Parathyroid adenoma (tissue), 2 donors: ENCODE measurements at regions not wholly inside any gene's neighbourhood (a gene's known extent, or its start where the extent isn't known, plus 50 kb on each side); places are given as distances from the start of the nearest gene placed in this dataset.

Experiments
- H2AFZ ChIP-seq: fragments of 300-600 bp; sonication (generic); one replicate; pipeline ENCODE4 v1.7.0; 2017; ENCODE audit warnings: antibody characterized with exemption, mild to moderate bottlenecking
- H3K27ac ChIP-seq: fragments of 300-600 bp; sonication (generic); one replicate; pipeline ENCODE4 v1.7.0; 2017
- H3K27me3 ChIP-seq: fragments of 300-600 bp; sonication (generic); one replicate; pipeline ENCODE4 v1.7.0; 2017; ENCODE audit warnings: low read length; ENCODE audit not compliant: control insufficient read depth, insufficient read depth
- H3K36me3 ChIP-seq: fragments of 300-600 bp; sonication (generic); one replicate; pipeline ENCODE4 v1.7.0; 2017; ENCODE audit warnings: low read length; ENCODE audit not compliant: control insufficient read depth, insufficient read depth
- H3K4me1 ChIP-seq: fragments of 300-600 bp; sonication (generic); one replicate; pipeline ENCODE4 v1.7.0; 2017; ENCODE audit warnings: control low read depth
- H3K4me2 ChIP-seq: fragments of 300-600 bp; sonication (generic); one replicate; pipeline ENCODE4 v1.7.0; 2017; ENCODE audit warnings: low read length
- H3K4me3 ChIP-seq: fragments of 300-600 bp; sonication (generic); one replicate; pipeline ENCODE4 v1.7.0; 2017; ENCODE audit warnings: low read depth, low read length
- H3K79me2 ChIP-seq: fragments of 300-600 bp; sonication (generic); one replicate; pipeline ENCODE4 v1.7.0; 2017; ENCODE audit warnings: control low read depth
- H3K9ac ChIP-seq: fragments of 300-600 bp; sonication (generic); one replicate; pipeline ENCODE4 v1.7.0; 2017; ENCODE audit warnings: mild to moderate bottlenecking
- H3K9me3 ChIP-seq: fragments of 300-600 bp; sonication (generic); one replicate; pipeline ENCODE4 v1.7.0; 2017; ENCODE audit warnings: low read length; ENCODE audit not compliant: control insufficient read depth
- CTCF ChIP-seq: fragments of 300-600 bp; sonication (generic); IDR thresholded peaks from one replicate; pipeline ENCODE4 v1.7.0; 2017; ENCODE audit warnings: antibody characterized with exemption, mild to moderate bottlenecking
- donor health status: primary hyperparathyroidism.

GRCh38 chr14:38143170-38143569, 64.5 kb upstream of the SSTR1 start:
- no peak overlapping the region for H2AFZ ChIP-seq
- H3K9ac ChIP-seq: no peak overlapping the region
- H3K4me2 ChIP-seq: no peak overlapping the region
- no peak for TF ChIP-seq CTCF
- no peaks in the 10 kb centered on the region for H3K9me3 ChIP-seq
- H3K4me3 ChIP-seq: no peak overlapping the region
- no peaks in the 10 kb centered on the region for H3K4me1 ChIP-seq
- no peaks in the 10 kb centered on the region for H3K36me3 ChIP-seq
- no peak overlapping the region for H3K27ac ChIP-seq
- no peaks in the 10 kb centered on the region for H3K27me3 ChIP-seq
- H3K79me2 ChIP-seq: no peaks in the 10 kb centered on the region

GRCh38 chr14:38143659-38144505, 63.8 kb upstream of the SSTR1 start:
- Histone ChIP-seq H3K4me2 (no peak overlapping the region), H2AFZ (no peak overlapping the region), H3K36me3 (no peaks in the 10 kb centered on the region), H3K27me3 (no peaks in the 10 kb centered on the region), H3K27ac (no peak overlapping the region), H3K4me1 (no peaks in the 10 kb centered on the region), H3K9ac (no peak overlapping the region), H3K9me3 (no peaks in the 10 kb centered on the region), H3K4me3 (no peak overlapping the region), H3K79me2 (no peaks in the 10 kb centered on the region)
- TF ChIP-seq CTCF: no peak

- H3K4me3 ChIP-seq: no peak overlapping the region
- no peak overlapping the region for H3K27ac ChIP-seq
- H3K4me2 ChIP-seq: no peak overlapping the region
- no peak for TF ChIP-seq CTCF
- no peak overlapping the region for H2AFZ ChIP-seq
- no peaks in the 10 kb centered on the region for H3K9me3 ChIP-seq
- no peak overlapping the region for H3K9ac ChIP-seq
- peaks cover 3% of the 10 kb centered on the region for H3K4me1 ChIP-seq
- H3K27me3 ChIP-seq: no peaks in the 10 kb centered on the region
- no peaks in the 10 kb centered on the region for H3K36me3 ChIP-seq
- H3K79me2 ChIP-seq: no peaks in the 10 kb centered on the region
Measured at GRCh38 chr14:38145142-38145541, 62.6 kb upstream of the SSTR1 start.

- no peaks in the 10 kb centered on the region for H3K36me3 ChIP-seq
- peaks cover 3% of the 10 kb centered on the region for H3K4me1 ChIP-seq
- H3K79me2 ChIP-seq: no peaks in the 10 kb centered on the region
- no peak overlapping the region for H3K9ac ChIP-seq
- TF ChIP-seq CTCF: no peak
- H3K4me3 ChIP-seq: no peak overlapping the region
- H3K27ac ChIP-seq: no peak overlapping the region
- no peak overlapping the region for H2AFZ ChIP-seq
- H3K9me3 ChIP-seq: no peaks in the 10 kb centered on the region
- no peak overlapping the region for H3K4me2 ChIP-seq
- no peaks in the 10 kb centered on the region for H3K27me3 ChIP-seq
Measured at GRCh38 chr14:38150075-38150474, 57.6 kb upstream of the SSTR1 start.
